ENCODE measurements at regions not wholly inside any gene's neighbourhood (a gene's known extent, or its start where the extent isn't known, plus 50 kb on each side); places are given as distances from the start of the nearest gene placed in this dataset.

GRCh38 chr7:106553446-106553836, 107.5 kb downstream of the CCDC71L start:
- no peak overlapping the region for H3K27ac ChIP-seq
- no peak for TF ChIP-seq CTCF (conservative IDR thresholded peaks at IDR 0.05)

- TF ChIP-seq CTCF (conservative IDR thresholded peaks at IDR 0.05), result no peak
These were observed 108.1 kb downstream of the CCDC71L start for GRCh38 chr7:106552645-106553445.

GRCh38 chr7:106551936-106552335, 109.0 kb downstream of the CCDC71L start:
- no peak overlapping the region for H3K27ac ChIP-seq
- no peak for TF ChIP-seq CTCF (conservative IDR thresholded peaks at IDR 0.05)

More at GRCh38 chr7:106552645-106553445, 108.1 kb downstream of the CCDC71L start:
- H3K27ac ChIP-seq, result no peak overlapping the region

- H3K27ac ChIP-seq, result no peak overlapping the region
- no peak for TF ChIP-seq CTCF (conservative IDR thresholded peaks at IDR 0.05)
These were observed 112.5 kb downstream of the CCDC71L start for GRCh38 chr7:106548491-106548890.

- H3K27ac ChIP-seq, result no peak overlapping the region
- TF ChIP-seq CTCF (conservative IDR thresholded peaks at IDR 0.05), result no peak
These were observed 115.7 kb downstream of the CCDC71L start for GRCh38 chr7:106545275-106545674.

GRCh38 chr7:106543221-106543757, 117.7 kb downstream of the CCDC71L start:
- no peak overlapping the region for H3K27ac ChIP-seq
- TF ChIP-seq CTCF (conservative IDR thresholded peaks at IDR 0.05), result no peak

GRCh38 chr7:106542550-106543220, 118.3 kb downstream of the CCDC71L start:
- H3K27ac ChIP-seq, result no peak overlapping the region
- peak; percentile 77 for TF ChIP-seq CTCF (conservative IDR thresholded peaks at IDR 0.05)
